OCI-LY1 (cell line): ENCODE measurements at regions not wholly inside any gene's neighbourhood (a gene's known extent, or its start where the extent isn't known, plus 50 kb on each side); places are given as distances from the start of the nearest gene placed in this dataset.

Experiments
- H2AFZ ChIP-seq: fragments of 200-600 bp; sonication (generic), shearing (Covaris generic); 2 replicates; pipeline ENCODE4 v1.6.0; 2014; ENCODE audit warnings: antibody characterized with exemption, mild to moderate bottlenecking, low read length
- H3F3A ChIP-seq: fragments of 200-600 bp; sonication (generic), shearing (Covaris generic); 2 replicates; pipeline ENCODE4 v1.6.0; 2014; ENCODE audit warnings: mild to moderate bottlenecking, antibody characterized with exemption, low read length, moderate library complexity; ENCODE audit not compliant: insufficient read depth
- H3K27ac ChIP-seq: fragments of 200-600 bp; sonication (generic); 2 replicates; pipeline ENCODE4 v1.5.1; 2014; ENCODE audit warnings: low read length, mixed run types, mild to moderate bottlenecking, low read depth; ENCODE audit not compliant: poor library complexity, severe bottlenecking
- H3K27me3 ChIP-seq: fragments of 200-600 bp; sonication (generic); 2 replicates; pipeline ENCODE4 v1.6.0; 2014; ENCODE audit warnings: antibody characterized with exemption, mild to moderate bottlenecking, low read length, moderate library complexity; ENCODE audit not compliant: insufficient read depth
- H3K36me3 ChIP-seq: fragments of 200-600 bp; sonication (generic); 2 replicates; pipeline ENCODE4 v1.6.1; 2014; ENCODE audit warnings: mild to moderate bottlenecking, antibody characterized with exemption, low read length, moderate library complexity, mixed read lengths; ENCODE audit not compliant: insufficient read depth
- H3K4me1 ChIP-seq: fragments of 200-600 bp; sonication (generic); 2 replicates; pipeline ENCODE4 v1.5.1; 2014; ENCODE audit warnings: mild to moderate bottlenecking, low read length, moderate library complexity; ENCODE audit not compliant: insufficient read depth, severe bottlenecking
- H3K4me2 ChIP-seq: fragments of 200-600 bp; sonication (generic), shearing (Covaris generic); 2 replicates; pipeline ENCODE4 v1.6.1; 2014; ENCODE audit warnings: low read length
- H3K4me3 ChIP-seq: fragments of 200-600 bp; sonication (generic); 2 replicates; pipeline ENCODE4 v1.5.1; 2014; ENCODE audit warnings: low read length, low read depth, mild to moderate bottlenecking, mixed read lengths; ENCODE audit not compliant: poor library complexity, severe bottlenecking
- H3K79me2 ChIP-seq: fragments of 200-600 bp; shearing (Covaris generic); 2 replicates; pipeline ENCODE4 v1.6.1; 2016; ENCODE audit warnings: mixed run types, low read length, mixed read lengths; ENCODE audit not compliant: insufficient read depth
- H3K9ac ChIP-seq: fragments of 200-600 bp; sonication (generic), shearing (Covaris generic); 2 replicates; pipeline ENCODE4 v1.6.1; 2014; ENCODE audit warnings: mild to moderate bottlenecking, low read length, mixed read lengths
- H3K9me2 ChIP-seq: fragments of 200-600 bp; sonication (generic), shearing (Covaris generic); 2 replicates; pipeline ENCODE4 v1.6.1; 2014; ENCODE audit warnings: low read depth, mild to moderate bottlenecking, low read length, mixed read lengths
- H3K9me3 ChIP-seq: fragments of 200-600 bp; shearing (Covaris generic); 2 replicates; pipeline ENCODE4 v1.6.1; 2014; ENCODE audit warnings: low read length, mixed read lengths
- H4K20me1 ChIP-seq: fragments of 200-600 bp; sonication (generic), shearing (Covaris generic); 2 replicates; pipeline ENCODE4 v1.6.0; 2016; ENCODE audit warnings: mild to moderate bottlenecking, low read length; ENCODE audit not compliant: insufficient read depth
- CTCF ChIP-seq: fragments of 200-600 bp; sonication (generic), shearing (Covaris generic); IDR thresholded peaks from 2 replicates; pipeline ENCODE4 v1.5.1; 2017; ENCODE audit warnings: mild to moderate bottlenecking, antibody characterized with exemption, low read length, moderate library complexity, mixed read lengths
- EZH2 ChIP-seq: fragments of 200-600 bp; sonication (generic), shearing (Covaris generic); IDR thresholded peaks from 2 replicates; pipeline ENCODE4 v1.8.0; 2017; ENCODE audit warnings: borderline replicate concordance, mixed run types, mild to moderate bottlenecking, antibody characterized with exemption, low read length, moderate library complexity, mixed read lengths

- no peak for TF ChIP-seq EZH2
- no peak for TF ChIP-seq CTCF
- Histone ChIP-seq H3F3A (no peaks in the 10 kb centered on the region), H2AFZ (no peak overlapping the region), H3K27ac (no peak overlapping the region), H3K9me2 (no peaks in the 10 kb centered on the region), H3K4me1 (no peaks in the 10 kb centered on the region), H3K27me3 (no peaks in the 10 kb centered on the region), H3K9me3 (no peaks in the 10 kb centered on the region), H3K9ac (no peak overlapping the region), H3K4me3 (no peak overlapping the region), H3K36me3 (no peaks in the 10 kb centered on the region), H4K20me1 (no peaks in the 10 kb centered on the region), H3K79me2 (no peaks in the 10 kb centered on the region), H3K4me2 (no peak overlapping the region)
Observed at GRCh38 chr2:163799807-163800206, 64.0 kb upstream of the FIGN start.

- TF ChIP-seq CTCF (no peak), EZH2 (no peak)
Observed at GRCh38 chr2:163794635-163795034, 58.8 kb upstream of the FIGN start.

More at GRCh38 chr2:163794635-163795034, 58.8 kb upstream of the FIGN start:
- Histone ChIP-seq H3K27me3 (no peaks in the 10 kb centered on the region), H3K79me2 (no peaks in the 10 kb centered on the region), H2AFZ (no peak overlapping the region), H3K4me3 (no peak overlapping the region), H3K27ac (no peak overlapping the region), H3K9me2 (no peaks in the 10 kb centered on the region), H3K9ac (no peak overlapping the region), H3F3A (no peaks in the 10 kb centered on the region), H3K4me1 (no peaks in the 10 kb centered on the region), H3K36me3 (no peaks in the 10 kb centered on the region), H4K20me1 (no peaks in the 10 kb centered on the region), H3K9me3 (no peaks in the 10 kb centered on the region), H3K4me2 (no peak overlapping the region)
